GM12878 (cell line): ENCODE measurements at regions not wholly inside any gene's neighbourhood (a gene's known extent, or its start where the extent isn't known, plus 50 kb on each side); places are given as distances from the start of the nearest gene placed in this dataset.

Source experiments
- ATAC-seq: fragments of 200-7000 bp; cut with Tn5 transposase; 3 replicates; pipeline ENCODE4 v1.9.1; 2020; ENCODE audit warnings: mild to moderate bottlenecking, moderate library complexity
- BruUV-seq: library from RNA; stranded (reverse); fragments of 400-500 nt; replicated peaks from 2 replicates; lab custom pipeline; 2021; lab: Mats Ljungman, UMichigan
- CTCF ChIA-PET: fragments of 300-600 bp; sonication (Branson Sonifier 250); formaldehyde crosslinking; extraction: SDS; loops from one replicate; lab custom pipeline; 2021; ENCODE audit warnings: inconsistent platforms; lab: Yijun Ruan, JAX
- POLR2A ChIA-PET: fragments of 350-600 bp; formaldehyde crosslinking; extraction: SDS; loops from one replicate; lab custom pipeline; 2021; ENCODE audit warnings: inconsistent platforms; lab: Charles Lee
- RAD21 ChIA-PET: fragments of 300-600 bp; sonication (Branson Sonifier 250); formaldehyde crosslinking; loops from one replicate; lab custom pipeline; 2023; ENCODE audit warnings: antibody characterized with exemption; ENCODE audit not compliant: unreplicated experiment; lab: Charles Lee
- SMC1A ChIA-PET: fragments of 300-600 bp; sonication (Branson Sonifier 250); formaldehyde crosslinking; loops from one replicate; lab custom pipeline; 2023; ENCODE audit not compliant: unreplicated experiment, uncharacterized antibody; lab: Charles Lee
- DNase-seq: peaks from one replicate; pipeline ENCODE4 v3.0.0-alpha.2; 2011; ENCODE audit warnings: low read depth, low spot score
- FAIRE-seq: peaks from 3 replicates; lab custom pipeline; 2011; peaks lifted over from hg19 to GRCh38; lab: Jason Lieb, UNC
- H2AFZ ChIP-seq: 2 replicates; pipeline ENCODE4 v1.6.0; 2011; ENCODE audit warnings: low read depth, low read length, control low read depth; ENCODE audit not compliant: control insufficient read depth
- H3K27ac ChIP-seq: 2 replicates; pipeline ENCODE4 v1.5.1; 2011; ENCODE audit warnings: control low read depth; ENCODE audit not compliant: control insufficient read depth, insufficient read depth
- H3K27me3 ChIP-seq, 2 experiments: replicated peaks in 1 of 2; 2 replicates each; pipeline versions ENCODE4 v1.6.0 to v1.6.1; 2011; ENCODE audit warnings: low read length in 1 of 2; ENCODE audit not compliant: control insufficient read depth in 2 of 2, insufficient read depth in 2 of 2
- H3K36me3 ChIP-seq, 2 experiments: 2 replicates each; pipeline ENCODE4 v1.5.1; 2011; ENCODE audit warnings: low read length in 1 of 2; ENCODE audit not compliant: control insufficient read depth in 2 of 2, insufficient read depth in 2 of 2
- H3K4me1 ChIP-seq: 2 replicates; pipeline ENCODE4 v1.6.1; 2011; ENCODE audit warnings: mild to moderate bottlenecking, low read length, moderate library complexity, mixed read lengths; ENCODE audit not compliant: control insufficient read depth, insufficient read depth
- H3K4me2 ChIP-seq: 2 replicates; pipeline ENCODE4 v1.6.0; 2011; ENCODE audit warnings: control low read depth; ENCODE audit not compliant: control insufficient read depth, insufficient read depth
- H3K4me3 ChIP-seq: fragments of 200-600 bp; sonication (generic); 2 replicates; pipeline ENCODE4 v1.5.1; 2016
- H3K79me2 ChIP-seq: 2 replicates; pipeline ENCODE4 v1.6.0; 2011; ENCODE audit warnings: low read length; ENCODE audit not compliant: control insufficient read depth, insufficient read depth
- H3K9ac ChIP-seq: 2 replicates; pipeline ENCODE4 v1.8.0; 2011; ENCODE audit warnings: low read length, control low read depth, mixed read lengths; ENCODE audit not compliant: control insufficient read depth, insufficient read depth
- H3K9me3 ChIP-seq: replicated peaks from 3 replicates; pipeline ENCODE4 v1.5.1; 2011; ENCODE audit warnings: mild to moderate bottlenecking, low read length; ENCODE audit not compliant: control insufficient read depth, insufficient read depth
- H4K20me1 ChIP-seq: 2 replicates; pipeline ENCODE4 v1.6.0; 2011; ENCODE audit not compliant: control insufficient read depth, insufficient read depth
- BCL11A ChIP-seq: IDR thresholded peaks from 2 replicates; pipeline ENCODE4 v1.6.1; 2011; ENCODE audit warnings: low read depth, low read length
- DPF2 ChIP-seq: fragments of 450-650 bp; IDR thresholded peaks from 2 replicates; pipeline ENCODE4 v1.6.1; 2017; ENCODE audit warnings: mild to moderate bottlenecking
- KLF5 ChIP-seq: fragments of 450-650 bp; IDR thresholded peaks from 2 replicates; pipeline ENCODE4 v1.6.1; 2014; ENCODE audit warnings: mild to moderate bottlenecking; ENCODE audit not compliant: partially characterized antibody
- MEF2A ChIP-seq: IDR thresholded peaks from 2 replicates; pipeline ENCODE4 v1.6.1; 2011; ENCODE audit warnings: low read depth, mild to moderate bottlenecking, low read length, moderate library complexity; ENCODE audit not compliant: insufficient read depth
- NBN ChIP-seq: fragments of 450-650 bp; IDR thresholded peaks from 2 replicates; pipeline ENCODE4 v1.6.1; 2016
- NFYA ChIP-seq: IDR thresholded peaks from 2 replicates; pipeline ENCODE4 v1.6.1; 2011; ENCODE audit warnings: low read depth, mild to moderate bottlenecking, low read length, improper control_type of control experiment, borderline replicate concordance
- NFYB ChIP-seq: IDR thresholded peaks from 2 replicates; pipeline ENCODE4 v1.6.1; 2011; ENCODE audit warnings: low read depth, mild to moderate bottlenecking, low read length, improper control_type of control experiment, moderate library complexity; ENCODE audit not compliant: insufficient read depth
- NR2C2 ChIP-seq: IDR thresholded peaks from 2 replicates; pipeline ENCODE4 v1.6.1; 2011; ENCODE audit warnings: borderline replicate concordance, low read depth; ENCODE audit not compliant: control insufficient read depth, insufficient read length
- POLR2AphosphoS2 ChIP-seq: IDR thresholded peaks from 2 replicates; pipeline ENCODE4 v1.6.1; 2011; ENCODE audit warnings: low read depth, mild to moderate bottlenecking, low read length, improper control_type of control experiment, moderate library complexity
- RB1 ChIP-seq: fragments of 450-650 bp; formaldehyde crosslinking; IDR thresholded peaks from 2 replicates; pipeline ENCODE4 v1.6.1; 2017; ENCODE audit warnings: mild to moderate bottlenecking, borderline replicate concordance
- SIX5 ChIP-seq: IDR thresholded peaks from 2 replicates; pipeline ENCODE4 v1.6.1; 2011; ENCODE audit warnings: mild to moderate bottlenecking, low read depth, low read length, moderate library complexity; ENCODE audit not compliant: severe bottlenecking
- ZBED1 ChIP-seq: IDR thresholded peaks from 2 replicates; pipeline ENCODE4 v1.6.1; 2016; ENCODE audit warnings: borderline replicate concordance
- ZBTB40 ChIP-seq: fragments of 450-650 bp; IDR thresholded peaks from 2 replicates; pipeline ENCODE4 v1.6.1; 2016; ENCODE audit warnings: mild to moderate bottlenecking, moderate library complexity, borderline replicate concordance
- ZNF687 ChIP-seq: fragments of 450-650 bp; IDR thresholded peaks from 2 replicates; pipeline ENCODE4 v1.6.1; 2017; ENCODE audit warnings: mild to moderate bottlenecking, moderate library complexity
- WGBS: methylation state at CpG from one replicate; pipeline ENCODE4 v1.1.6; 2016; ENCODE audit warnings: low lambda C conversion rate; ENCODE audit not compliant: insufficient replicate concordance, insufficient coverage; ENCODE audit errors: missing lambda C conversion rate; 5-methylcytosine and 5-hydroxymethylcytosine counted together
- in situ Hi-C: fragments of 300-500 bp; cut with MboI; formaldehyde crosslinking; loops from 9 replicates; pipeline ENCODE4 v1.14.3; 2018; ENCODE audit warnings: mixed read lengths
- intact Hi-C: fragments of 100-400 bp; cut with micrococcal nuclease; formaldehyde crosslinking; loops from one replicate; pipeline ENCODE4 v1.14.2; 2022; ENCODE audit not compliant: unreplicated experiment

DNA sequence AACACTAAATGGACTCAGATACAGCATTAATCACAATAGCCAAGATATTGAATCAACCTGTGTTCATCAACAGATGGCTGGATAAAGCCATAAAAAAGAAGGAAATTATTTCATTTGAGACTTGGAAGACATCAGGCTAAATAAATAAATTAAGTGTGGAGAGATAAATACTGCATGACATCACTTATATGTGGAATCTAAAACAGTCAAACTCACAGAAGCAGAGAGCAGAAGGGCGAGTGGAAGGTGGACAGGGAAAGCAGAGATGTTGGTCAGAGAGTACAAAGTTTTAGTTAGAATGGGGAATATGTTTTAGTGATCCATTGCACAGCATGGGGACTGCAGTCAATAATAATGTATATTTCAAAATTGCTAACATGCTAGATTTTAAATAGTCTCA, 207.2 kb downstream of the VAPA start:
- FAIRE-seq, result no peak

DNA sequence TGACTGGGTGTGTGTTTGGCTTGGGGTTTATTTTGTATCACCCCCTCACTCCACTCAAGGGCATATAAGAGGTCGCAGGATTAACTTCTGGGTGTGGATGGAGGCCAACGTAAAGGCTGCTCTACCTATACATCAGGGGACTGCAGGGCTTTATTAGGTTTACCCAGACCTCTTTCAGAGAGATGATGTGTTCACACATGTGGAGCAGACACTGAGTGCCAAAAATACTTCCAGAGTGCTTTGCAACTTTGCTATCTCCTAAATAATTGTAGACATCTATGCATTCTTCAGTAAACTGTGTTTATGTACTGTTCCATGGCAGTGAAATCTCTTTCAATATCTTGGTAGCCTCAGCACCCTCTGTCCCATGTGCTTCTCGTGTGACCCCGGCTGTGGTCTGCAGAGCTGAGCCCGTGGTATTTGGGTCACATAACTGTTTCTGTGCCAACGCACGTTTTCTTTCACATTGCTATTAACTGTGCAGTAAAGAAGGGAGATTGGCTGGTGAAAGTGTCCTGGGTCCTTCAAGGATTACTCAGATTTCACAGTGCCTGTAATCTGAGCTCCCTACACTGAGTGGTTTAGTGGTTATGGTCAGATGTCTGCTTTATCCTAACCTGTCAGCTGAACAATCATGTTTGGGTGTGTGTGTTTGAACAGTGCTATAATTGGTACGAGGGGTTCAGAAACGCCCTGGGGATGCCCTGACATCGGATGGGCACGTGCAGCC, 208.1 kb downstream of the VAPA start:
- H3K27ac ChIP-seq, result no peak overlapping the region
- intact Hi-C loops, result no loop called here
- FAIRE-seq, result no peak
- H3K9me3 ChIP-seq, result no peaks in the 10 kb centered on the region
- CTCF ChIA-PET, result no interaction called here
- in situ Hi-C loops, result no loop called here
- H3K4me2 ChIP-seq, result no peak overlapping the region
- no peak for ATAC-seq
- no peaks in the 10 kb centered on the region for H3K79me2 ChIP-seq
- H3K4me3 ChIP-seq, result no peak overlapping the region
- SMC1A ChIA-PET, result no interaction called here
- H3K36me3 ChIP-seq, result no peaks in the 10 kb centered on the region
- H4K20me1 ChIP-seq, result no peaks in the 10 kb centered on the region
- WGBS, result 59% methylated on average over 11 of the region's 11 CpGs
- no peak overlapping the region for H3K9ac ChIP-seq
- POLR2A ChIA-PET, result no interaction called here
- no peaks in the 10 kb centered on the region for H3K27me3 ChIP-seq
- BruUV-seq, result no TSS peak
- no peaks in the 10 kb centered on the region for H3K4me1 ChIP-seq
- no peak overlapping the region for H2AFZ ChIP-seq
- RAD21 ChIA-PET, result no interaction called here
- no peak for DNase-seq
- TF ChIP-seq ZBED1, result no peak
- TF ChIP-seq ZNF687, result no peak
- no peak for TF ChIP-seq SIX5
- no peak for TF ChIP-seq NFYA
- TF ChIP-seq MEF2A, result no peak
- no peak for TF ChIP-seq ZBTB40

More for the DNA sequence above, 207.2 kb downstream of the VAPA start:
- Histone ChIP-seq H3K4me1 (no peaks in the 10 kb centered on the region), H3K9ac (no peak overlapping the region), H3K36me3 (no peaks in the 10 kb centered on the region), H3K4me2 (no peak overlapping the region), H3K4me3 (no peak overlapping the region), H4K20me1 (no peaks in the 10 kb centered on the region), H2AFZ (no peak overlapping the region), H3K9me3 (no peaks in the 10 kb centered on the region), H3K79me2 (no peaks in the 10 kb centered on the region), H3K27ac (no peak overlapping the region), H3K27me3 (no peaks in the 10 kb centered on the region)
- ChIA-PET RAD21 (no interaction called here), SMC1A (no interaction called here), CTCF (no interaction called here), POLR2A (no interaction called here)
- in situ Hi-C loops (no loop called here), intact Hi-C loops (no loop called here)
- WGBS, result 0% methylated on average over 1 of the region's 1 CpG
- DNase-seq, result no peak
- BruUV-seq, result no TSS peak
- no peak for ATAC-seq
- TF ChIP-seq NR2C2 (no peak), POLR2AphosphoS2 (no peak), NFYB (no peak), BCL11A (no peak), NBN (no peak), KLF5 (no peak), RB1 (no peak), DPF2 (no peak)
